ENCODE measurements at regions not wholly inside any gene's neighbourhood (a gene's known extent, or its start where the extent isn't known, plus 50 kb on each side); places are given as distances from the start of the nearest gene placed in this dataset.

DNA sequence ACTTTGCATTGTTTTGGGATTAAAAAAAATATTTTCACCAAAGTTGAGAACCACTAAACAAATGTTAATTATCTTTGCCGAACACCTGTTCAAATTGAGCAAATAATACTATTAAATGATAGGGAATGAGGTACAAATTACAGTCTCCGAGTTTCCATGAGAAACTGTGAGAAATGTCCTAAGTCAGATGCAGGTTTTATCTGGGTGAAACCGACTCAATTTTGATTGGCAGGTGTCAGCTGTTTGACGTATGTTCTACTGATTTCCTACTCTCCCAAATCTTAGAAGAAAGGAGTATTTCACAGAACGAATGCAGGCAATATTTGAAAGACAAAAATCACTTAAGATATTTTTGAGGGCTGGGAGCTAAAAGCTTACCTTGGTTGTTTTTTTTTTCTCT lies 622.0 kb upstream of the GOT2 start:
- intact Hi-C loops (cut with DNase I; ENCODE audit: low total_unique reads): no loop called here
- TF ChIP-seq, protein P1, sequence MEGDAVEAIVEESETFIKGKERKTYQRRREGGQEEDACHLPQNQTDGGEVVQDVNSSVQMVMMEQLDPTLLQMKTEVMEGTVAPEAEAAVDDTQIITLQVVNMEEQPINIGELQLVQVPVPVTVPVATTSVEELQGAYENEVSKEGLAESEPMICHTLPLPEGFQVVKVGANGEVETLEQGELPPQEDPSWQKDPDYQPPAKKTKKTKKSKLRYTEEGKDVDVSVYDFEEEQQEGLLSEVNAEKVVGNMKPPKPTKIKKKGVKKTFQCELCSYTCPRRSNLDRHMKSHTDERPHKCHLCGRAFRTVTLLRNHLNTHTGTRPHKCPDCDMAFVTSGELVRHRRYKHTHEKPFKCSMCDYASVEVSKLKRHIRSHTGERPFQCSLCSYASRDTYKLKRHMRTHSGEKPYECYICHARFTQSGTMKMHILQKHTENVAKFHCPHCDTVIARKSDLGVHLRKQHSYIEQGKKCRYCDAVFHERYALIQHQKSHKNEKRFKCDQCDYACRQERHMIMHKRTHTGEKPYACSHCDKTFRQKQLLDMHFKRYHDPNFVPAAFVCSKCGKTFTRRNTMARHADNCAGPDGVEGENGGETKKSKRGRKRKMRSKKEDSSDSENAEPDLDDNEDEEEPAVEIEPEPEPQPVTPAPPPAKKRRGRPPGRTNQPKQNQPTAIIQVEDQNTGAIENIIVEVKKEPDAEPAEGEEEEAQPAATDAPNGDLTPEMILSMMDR (IDR thresholded peaks at IDR 0.05): no peak
- no peak for TF ChIP-seq POLR2A (IDR thresholded peaks at IDR 0.05)
- no peak overlapping the region for H3K27ac ChIP-seq
- H3K27me3 ChIP-seq: no peaks in the 10 kb centered on the region
- no peaks in the 10 kb centered on the region for H3K9me3 ChIP-seq
- no peaks in the 10 kb centered on the region for H3K36me3 ChIP-seq
- no peak overlapping the region for H3K4me3 ChIP-seq
- H3K4me1 ChIP-seq: no peaks in the 10 kb centered on the region
- no peak for DNase-seq

DNA sequence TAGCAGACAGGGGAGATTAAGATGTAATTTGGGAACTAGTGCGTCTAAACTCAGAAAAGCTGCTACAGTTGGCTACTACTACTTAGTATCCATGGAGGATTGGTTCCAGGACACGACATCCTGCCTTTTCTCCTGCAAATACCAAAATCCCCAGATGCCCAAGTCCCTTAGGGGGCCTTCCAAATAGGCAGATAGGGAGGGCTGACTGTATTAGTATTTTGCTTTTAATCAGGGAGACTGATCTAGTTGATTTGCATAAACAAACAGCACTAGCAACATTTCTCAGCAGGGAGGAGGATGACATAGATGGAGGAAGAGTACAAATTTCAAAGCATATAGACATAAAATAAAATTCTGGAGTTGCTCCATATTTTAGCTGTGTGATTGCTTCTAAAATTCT lies 621.6 kb upstream of the GOT2 start:
- TF ChIP-seq, protein P1 (IDR thresholded peaks at IDR 0.05): no peak
- H3K27ac ChIP-seq: no peak overlapping the region
- H3K36me3 ChIP-seq: no peaks in the 10 kb centered on the region
- H3K4me3 ChIP-seq: no peak overlapping the region
- H3K4me1 ChIP-seq: no peaks in the 10 kb centered on the region
- H3K9me3 ChIP-seq: no peaks in the 10 kb centered on the region
- intact Hi-C loops (cut with DNase I; ENCODE audit: low total_unique reads): no loop called here
- no peaks in the 10 kb centered on the region for H3K27me3 ChIP-seq
- DNase-seq: no peak

DNA sequence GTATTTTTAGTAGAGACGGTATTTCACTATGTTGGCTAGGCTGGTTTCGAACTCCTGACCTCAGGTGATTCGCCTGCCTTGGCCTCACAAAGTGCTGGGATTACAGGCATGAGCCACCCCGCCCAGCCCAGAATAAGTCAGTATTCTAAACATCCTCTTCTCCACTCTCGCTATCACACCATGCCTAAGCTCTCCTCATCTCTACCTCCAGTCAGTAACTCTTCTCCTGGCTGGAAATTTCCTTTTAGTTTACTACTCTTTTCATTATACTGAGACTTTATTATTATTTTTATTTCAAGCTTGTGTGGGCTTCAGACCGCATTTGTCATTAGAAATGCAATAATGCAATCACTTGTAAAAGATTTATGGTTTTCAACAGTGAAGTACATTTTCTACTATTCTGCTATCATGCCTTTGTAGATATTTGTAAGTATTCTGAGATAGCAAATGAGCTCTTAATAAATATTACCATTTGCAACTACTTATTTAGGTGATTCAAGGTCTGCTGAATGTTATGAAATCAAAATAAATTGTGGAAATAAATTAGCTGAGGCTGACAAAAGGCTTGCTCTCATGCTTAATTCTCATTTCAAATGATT lies 617.3 kb upstream of the GOT2 start:
- Histone ChIP-seq H3K27ac (no peak overlapping the region), H3K27me3 (no peaks in the 10 kb centered on the region), H3K4me3 (no peak overlapping the region), H3K9me3 (no peaks in the 10 kb centered on the region), H3K36me3 (no peaks in the 10 kb centered on the region), H3K4me1 (no peaks in the 10 kb centered on the region)
- intact Hi-C loops (cut with DNase I; ENCODE audit: low total_unique reads): no loop called here
- no peak for DNase-seq
- no peak for TF ChIP-seq POLR2A (IDR thresholded peaks at IDR 0.05)
- TF ChIP-seq, protein P1 (IDR thresholded peaks at IDR 0.05): no peak

DNA sequence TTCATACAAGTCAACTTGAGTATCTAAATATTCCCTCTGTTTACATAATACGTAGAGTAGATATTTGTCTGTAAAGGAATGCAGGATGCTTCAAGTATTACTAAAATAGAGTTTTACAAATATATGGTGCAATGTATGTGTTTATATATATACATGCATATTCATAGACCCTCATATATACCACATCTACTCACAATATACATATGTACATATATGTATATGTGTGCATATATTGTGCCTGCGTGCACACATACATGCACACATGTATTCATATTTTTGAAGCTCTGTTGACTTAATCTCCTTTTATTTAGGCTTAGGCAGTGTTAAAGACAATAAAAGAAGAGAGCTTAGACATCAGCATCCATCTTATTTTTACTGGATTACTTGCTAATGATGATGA lies 616.6 kb upstream of the GOT2 start:
- no peak for DNase-seq
- no peaks in the 10 kb centered on the region for H3K4me1 ChIP-seq
- TF ChIP-seq, protein P1 (IDR thresholded peaks at IDR 0.05): no peak
- TF ChIP-seq POLR2A (IDR thresholded peaks at IDR 0.05): no peak

DNA sequence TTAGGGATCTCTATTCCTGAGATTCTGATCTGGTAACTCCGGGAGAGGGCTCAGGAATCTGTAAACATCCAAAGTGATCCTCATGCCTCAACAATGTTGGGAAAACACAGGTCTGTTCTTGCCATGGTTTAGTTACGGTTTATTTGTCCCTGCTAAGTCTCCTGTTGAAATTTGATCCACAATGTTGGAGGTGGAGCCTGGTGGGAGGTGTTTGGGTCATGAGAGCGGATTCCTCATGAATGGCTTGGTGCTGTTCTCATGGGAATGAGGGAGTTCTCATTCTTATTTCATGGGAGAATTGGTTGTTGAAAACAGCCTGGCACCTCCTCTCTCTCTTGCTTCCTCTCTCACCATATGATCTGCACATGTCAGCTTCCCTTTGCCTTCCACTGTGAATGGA lies 608.6 kb upstream of the GOT2 start:
- H3K27me3 ChIP-seq: no peaks in the 10 kb centered on the region
- no peaks in the 10 kb centered on the region for H3K9me3 ChIP-seq
- no peak overlapping the region for H3K27ac ChIP-seq
- DNase-seq: no peak
- H3K36me3 ChIP-seq: no peaks in the 10 kb centered on the region
- intact Hi-C loops (cut with DNase I; ENCODE audit: low total_unique reads): no loop called here
- no peak overlapping the region for H3K4me3 ChIP-seq
- TF ChIP-seq, protein P1 (IDR thresholded peaks at IDR 0.05): no peak
- no peak for TF ChIP-seq POLR2A (IDR thresholded peaks at IDR 0.05)
- H3K4me1 ChIP-seq: no peaks in the 10 kb centered on the region

More for the DNA sequence above, 616.6 kb upstream of the GOT2 start:
- Histone ChIP-seq H3K36me3 (no peaks in the 10 kb centered on the region), H3K9me3 (no peaks in the 10 kb centered on the region), H3K27ac (no peak overlapping the region), H3K27me3 (no peaks in the 10 kb centered on the region), H3K4me3 (no peak overlapping the region)
- intact Hi-C loops (cut with DNase I; ENCODE audit: low total_unique reads): no loop called here

Data from uterus (tissue), 3 donors.